Esophagus squamous epithelium (tissue), 4 donors: ENCODE measurements at regions not wholly inside any gene's neighbourhood (a gene's known extent, or its start where the extent isn't known, plus 50 kb on each side); places are given as distances from the start of the nearest gene placed in this dataset.

ENCODE experiments used
- POLR2A ChIP-seq, 4 donors: fragments of 450-650 bp; IDR thresholded peaks; one replicate each; pipeline ENCODE4 v1.6.1; 2017; ENCODE audit warnings: antibody characterized with exemption in 4 of 4, mild to moderate bottlenecking in 4 of 4, moderate library complexity in 3 of 4
- TF ChIP-seq, protein P1 (sequence below), 6 experiments: fragments of 450-650 bp in 4 of 6; fragments of 200-600 bp in 2 of 6; sonication (generic) in 2 of 6; IDR thresholded peaks; one replicate each; pipeline ENCODE4 v1.5.1; 2016 to 2019; ENCODE audit warnings: antibody characterized with exemption in 6 of 6, mild to moderate bottlenecking in 4 of 6, moderate library complexity in 4 of 6

- no peak for TF ChIP-seq POLR2A (IDR thresholded peaks at IDR 0.05)
- TF ChIP-seq, protein P1, sequence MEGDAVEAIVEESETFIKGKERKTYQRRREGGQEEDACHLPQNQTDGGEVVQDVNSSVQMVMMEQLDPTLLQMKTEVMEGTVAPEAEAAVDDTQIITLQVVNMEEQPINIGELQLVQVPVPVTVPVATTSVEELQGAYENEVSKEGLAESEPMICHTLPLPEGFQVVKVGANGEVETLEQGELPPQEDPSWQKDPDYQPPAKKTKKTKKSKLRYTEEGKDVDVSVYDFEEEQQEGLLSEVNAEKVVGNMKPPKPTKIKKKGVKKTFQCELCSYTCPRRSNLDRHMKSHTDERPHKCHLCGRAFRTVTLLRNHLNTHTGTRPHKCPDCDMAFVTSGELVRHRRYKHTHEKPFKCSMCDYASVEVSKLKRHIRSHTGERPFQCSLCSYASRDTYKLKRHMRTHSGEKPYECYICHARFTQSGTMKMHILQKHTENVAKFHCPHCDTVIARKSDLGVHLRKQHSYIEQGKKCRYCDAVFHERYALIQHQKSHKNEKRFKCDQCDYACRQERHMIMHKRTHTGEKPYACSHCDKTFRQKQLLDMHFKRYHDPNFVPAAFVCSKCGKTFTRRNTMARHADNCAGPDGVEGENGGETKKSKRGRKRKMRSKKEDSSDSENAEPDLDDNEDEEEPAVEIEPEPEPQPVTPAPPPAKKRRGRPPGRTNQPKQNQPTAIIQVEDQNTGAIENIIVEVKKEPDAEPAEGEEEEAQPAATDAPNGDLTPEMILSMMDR (IDR thresholded peaks at IDR 0.05): no peak
These were observed 343.8 kb downstream of the USP25 start for GRCh38 chr21:16073586-16073985.
